Suprapubic skin (tissue), 4 donors: ENCODE measurements at regions not wholly inside any gene's neighbourhood (a gene's known extent, or its start where the extent isn't known, plus 50 kb on each side); places are given as distances from the start of the nearest gene placed in this dataset.

Experiments
- EP300 ChIP-seq: sonication (generic); formaldehyde crosslinking; IDR thresholded peaks from one replicate; pipeline ENCODE4 v1.6.1; 2017; ENCODE audit warnings: antibody characterized with exemption
- POLR2A ChIP-seq, 2 donors: fragments of 450-650 bp; IDR thresholded peaks; one replicate each; pipeline ENCODE4 v1.6.1; 2017; ENCODE audit warnings: antibody characterized with exemption in 2 of 2, mild to moderate bottlenecking in 2 of 2, moderate library complexity in 2 of 2
- POLR2AphosphoS5 ChIP-seq, 3 donors: sonication (generic); formaldehyde crosslinking; IDR thresholded peaks; one replicate each; pipeline ENCODE4 v1.6.1; 2017; ENCODE audit warnings: antibody characterized with exemption in 3 of 3
- TF ChIP-seq, protein P1 (sequence below), 2 donors: fragments of 200-600 bp in 1 of 2; fragments of 450-650 bp in 1 of 2; sonication (generic) in 1 of 2; IDR thresholded peaks; one replicate each; pipeline ENCODE4 v1.5.1; 2016 to 2019; ENCODE audit warnings: antibody characterized with exemption in 2 of 2, mild to moderate bottlenecking in 1 of 2, moderate library complexity in 1 of 2

GRCh38 chr10:121409466-121410104 lies 188.7 kb downstream of the FGFR2 start:
- TF ChIP-seq POLR2A (IDR thresholded peaks at IDR 0.05) (no peak), POLR2AphosphoS5 (IDR thresholded peaks at IDR 0.05) (no peak), EP300 (no peak)
- TF ChIP-seq, protein P1, sequence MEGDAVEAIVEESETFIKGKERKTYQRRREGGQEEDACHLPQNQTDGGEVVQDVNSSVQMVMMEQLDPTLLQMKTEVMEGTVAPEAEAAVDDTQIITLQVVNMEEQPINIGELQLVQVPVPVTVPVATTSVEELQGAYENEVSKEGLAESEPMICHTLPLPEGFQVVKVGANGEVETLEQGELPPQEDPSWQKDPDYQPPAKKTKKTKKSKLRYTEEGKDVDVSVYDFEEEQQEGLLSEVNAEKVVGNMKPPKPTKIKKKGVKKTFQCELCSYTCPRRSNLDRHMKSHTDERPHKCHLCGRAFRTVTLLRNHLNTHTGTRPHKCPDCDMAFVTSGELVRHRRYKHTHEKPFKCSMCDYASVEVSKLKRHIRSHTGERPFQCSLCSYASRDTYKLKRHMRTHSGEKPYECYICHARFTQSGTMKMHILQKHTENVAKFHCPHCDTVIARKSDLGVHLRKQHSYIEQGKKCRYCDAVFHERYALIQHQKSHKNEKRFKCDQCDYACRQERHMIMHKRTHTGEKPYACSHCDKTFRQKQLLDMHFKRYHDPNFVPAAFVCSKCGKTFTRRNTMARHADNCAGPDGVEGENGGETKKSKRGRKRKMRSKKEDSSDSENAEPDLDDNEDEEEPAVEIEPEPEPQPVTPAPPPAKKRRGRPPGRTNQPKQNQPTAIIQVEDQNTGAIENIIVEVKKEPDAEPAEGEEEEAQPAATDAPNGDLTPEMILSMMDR (IDR thresholded peaks at IDR 0.05): no peak
